ENCODE measurements at regions not wholly inside any gene's neighbourhood (a gene's known extent, or its start where the extent isn't known, plus 50 kb on each side); places are given as distances from the start of the nearest gene placed in this dataset.

GRCh38 chr13:22405891-22406290 is 735.0 kb downstream of the FGF9 start:
- POLR2A ChIA-PET (ENCODE audit: unreplicated experiment): no interaction called here
- Histone ChIP-seq H4K5ac (ENCODE audit: low read depth, low read length) (no peak overlapping the region), H2AK5ac (ENCODE audit: low read depth, low read length) (no peak overlapping the region), H3K4me1 (ENCODE audit: control insufficient read depth, insufficient read depth, low read length) (no peaks in the 10 kb centered on the region), H3K4me3 (ENCODE audit: insufficient read depth, low read depth, low read length) (no peak overlapping the region), H3K9me3 (ENCODE audit: control insufficient read depth, insufficient read depth, low read length) (no peaks in the 10 kb centered on the region; the same call in 1 of the 2 replicates), H3K4ac (ENCODE audit: low read depth, low read length) (no peak overlapping the region), H3K79me1 (ENCODE audit: low read depth in 1 of 2, low read length in 2 of 2) (no peaks in the 10 kb centered on the region), H3K9ac (ENCODE audit: low read depth, low read length) (no peak overlapping the region), H2BK5ac (ENCODE audit: low read depth, low read length, poor library complexity, severe bottlenecking) (no peak overlapping the region), H3K18ac (ENCODE audit: low read depth, low read length) (no peak overlapping the region), H3K36me3 (ENCODE audit: control insufficient read depth, insufficient read depth, low read length) (no peaks in the 10 kb centered on the region), H3K27me3 (ENCODE audit: control insufficient read depth, insufficient read depth, low read length) (no peaks in the 10 kb centered on the region), H2BK15ac (ENCODE audit: low read depth, low read length) (no peak overlapping the region), H2BK120ac (ENCODE audit: low read depth, low read length) (no peak overlapping the region), H4K20me1 (ENCODE audit: insufficient read depth, low read length) (no peaks in the 10 kb centered on the region), H2BK20ac (ENCODE audit: low read depth, low read length) (no peak overlapping the region), H2AK9ac (replicated peaks; ENCODE audit: low read depth, low read length, poor library complexity) (no peak overlapping the region), H3K9me1 (ENCODE audit: insufficient read depth, low read length) (no peaks in the 10 kb centered on the region), H4K91ac (ENCODE audit: insufficient read depth, low read depth, low read length) (no peak overlapping the region), H3K56ac (ENCODE audit: extremely low read depth, insufficient read depth, low read length) (no peak overlapping the region), H3K4me2 (ENCODE audit: low read depth, low read length) (no peak overlapping the region), H2AFZ (replicated peaks; ENCODE audit: low read length, poor library complexity) (no peak overlapping the region), H4K8ac (ENCODE audit: low read depth in 2 of 2, low read length in 2 of 2) (no peak overlapping the region), H3K27ac (ENCODE audit: insufficient read depth, low read length) (no peak overlapping the region), H3K14ac (replicated peaks; ENCODE audit: low read depth, low read length) (no peak overlapping the region), H3K23ac (ENCODE audit: low read depth, low read length) (no peak overlapping the region)
- dilution Hi-C loops (cut with HindIII; ENCODE audit: low sequenced_read_pairs, unreplicated experiment) (no loop called here), in situ Hi-C loops (cut with MboI; ENCODE audit: low sequenced_read_pairs) (no loop called here), intact Hi-C loops (cut with micrococcal nuclease) (no loop called here)
- no TSS peak for BruUV-seq (replicated peaks)
- CTCF ChIA-PET: no interaction called here
- DNase-seq (no peak), ATAC-seq (ENCODE audit: low read depth) (no peak)
- no CpG with 5 or more reads among the region's 1 CpG for WGBS, 2 experiments (ENCODE audit: extremely low coverage in 2 of 2, insufficient read length in 1 of 2)
- TF ChIP-seq USF2 (IDR thresholded peaks at IDR 0.05; ENCODE audit: low read depth, low read length) (no peak), FOS (IDR thresholded peaks at IDR 0.05; ENCODE audit: low read depth, low read length) (no peak), ELK1 (IDR thresholded peaks at IDR 0.05; ENCODE audit: borderline replicate concordance, low read depth, low read length) (no peak), BHLHE40 (IDR thresholded peaks at IDR 0.05; ENCODE audit: low read depth, low read length) (no peak), CEBPB (IDR thresholded peaks at IDR 0.05; ENCODE audit: low read depth, low read length) (no peak), RAD21 (IDR thresholded peaks at IDR 0.05; ENCODE audit: low read length) (no peak), MAZ (IDR thresholded peaks at IDR 0.05; ENCODE audit: borderline replicate concordance, low read depth, low read length) (no peak), MXI1 (IDR thresholded peaks at IDR 0.05; ENCODE audit: borderline replicate concordance, low read depth, low read length) (no peak), CHD1 (IDR thresholded peaks at IDR 0.05; ENCODE audit: low read depth, low read length) (no peak), SMC3 (IDR thresholded peaks at IDR 0.05; ENCODE audit: low read depth, low read length) (no peak), NFE2L2 (IDR thresholded peaks at IDR 0.05; ENCODE audit: low read depth, low read length) (no peak), RCOR1 (IDR thresholded peaks at IDR 0.05; ENCODE audit: insufficient replicate concordance, low read length) (no peak), POLR2A (IDR thresholded peaks at IDR 0.05; ENCODE audit: low read depth, low read length) (no peak), RFX5 (IDR thresholded peaks at IDR 0.05; ENCODE audit: low read depth, low read length) (no peak), MAFK (IDR thresholded peaks at IDR 0.05; ENCODE audit: low read depth, low read length) (no peak)
- TF ChIP-seq, protein P1, sequence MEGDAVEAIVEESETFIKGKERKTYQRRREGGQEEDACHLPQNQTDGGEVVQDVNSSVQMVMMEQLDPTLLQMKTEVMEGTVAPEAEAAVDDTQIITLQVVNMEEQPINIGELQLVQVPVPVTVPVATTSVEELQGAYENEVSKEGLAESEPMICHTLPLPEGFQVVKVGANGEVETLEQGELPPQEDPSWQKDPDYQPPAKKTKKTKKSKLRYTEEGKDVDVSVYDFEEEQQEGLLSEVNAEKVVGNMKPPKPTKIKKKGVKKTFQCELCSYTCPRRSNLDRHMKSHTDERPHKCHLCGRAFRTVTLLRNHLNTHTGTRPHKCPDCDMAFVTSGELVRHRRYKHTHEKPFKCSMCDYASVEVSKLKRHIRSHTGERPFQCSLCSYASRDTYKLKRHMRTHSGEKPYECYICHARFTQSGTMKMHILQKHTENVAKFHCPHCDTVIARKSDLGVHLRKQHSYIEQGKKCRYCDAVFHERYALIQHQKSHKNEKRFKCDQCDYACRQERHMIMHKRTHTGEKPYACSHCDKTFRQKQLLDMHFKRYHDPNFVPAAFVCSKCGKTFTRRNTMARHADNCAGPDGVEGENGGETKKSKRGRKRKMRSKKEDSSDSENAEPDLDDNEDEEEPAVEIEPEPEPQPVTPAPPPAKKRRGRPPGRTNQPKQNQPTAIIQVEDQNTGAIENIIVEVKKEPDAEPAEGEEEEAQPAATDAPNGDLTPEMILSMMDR (conservative IDR thresholded peaks at IDR 0.05; ENCODE audit: low read depth, low read length): no peak
